Small intestine (tissue), 7 donors: ENCODE measurements at regions not wholly inside any gene's neighbourhood (a gene's known extent, or its start where the extent isn't known, plus 50 kb on each side); places are given as distances from the start of the nearest gene placed in this dataset.

Experiments
- DNase-seq, 2 donors: peaks; one replicate each; pipeline versions ENCODE4 v3.0.0 to v3.0.0-alpha.2; 2013
- FAIRE-seq: peaks from 2 replicates; lab custom pipeline; 2012; peaks lifted over from hg19 to GRCh38; lab: Jason Lieb, UNC
- H3K27ac ChIP-seq, 3 donors: one replicate each; pipeline ENCODE4 v1.5.1; 2013; ENCODE audit warnings: low read length in 2 of 3, mild to moderate bottlenecking in 2 of 3, control low read depth in 1 of 3, inconsistent platforms in 1 of 3, low read depth in 1 of 3, moderate library complexity in 1 of 3
- H3K27me3 ChIP-seq, 3 donors: one replicate each; pipeline ENCODE4 v1.6.1; 2013; ENCODE audit warnings: low read length in 3 of 3, inconsistent platforms in 1 of 3; ENCODE audit not compliant: control insufficient read depth in 3 of 3, insufficient read depth in 3 of 3
- H3K36me3 ChIP-seq, 3 donors: one replicate each; pipeline ENCODE4 v1.6.1; 2013; ENCODE audit warnings: low read length in 3 of 3, inconsistent platforms in 1 of 3, low read depth in 1 of 3, mild to moderate bottlenecking in 1 of 3, moderate library complexity in 1 of 3; ENCODE audit not compliant: control insufficient read depth in 3 of 3, insufficient read depth in 2 of 3
- H3K4me1 ChIP-seq, 3 donors: one replicate each; pipeline ENCODE4 v1.6.1; 2013; ENCODE audit warnings: low read length in 2 of 3, inconsistent platforms in 1 of 3, low read depth in 1 of 3, mild to moderate bottlenecking in 1 of 3, moderate library complexity in 1 of 3; ENCODE audit not compliant: control insufficient read depth in 3 of 3, insufficient read depth in 2 of 3
- H3K4me3 ChIP-seq, 3 donors: one replicate each; pipeline ENCODE4 v1.5.1; 2013; ENCODE audit warnings: low read length in 3 of 3, control low read depth in 1 of 3, inconsistent platforms in 1 of 3, low read depth in 1 of 3, mild to moderate bottlenecking in 1 of 3, moderate library complexity in 1 of 3
- H3K9me3 ChIP-seq, 2 donors: one replicate each; pipeline ENCODE4 v1.6.1; 2013; ENCODE audit warnings: low read depth in 1 of 2, low read length in 1 of 2; ENCODE audit not compliant: control insufficient read depth in 2 of 2, insufficient read depth in 1 of 2
- WGBS, 3 donors: extraction: QIAGEN DNeasy Blood & Tissue Kit; methylation state at CpG; one replicate each; pipeline ENCODE4 v1.1.7; 2013; 5-methylcytosine and 5-hydroxymethylcytosine counted together
- donor health status: healthy with polysubstance abuse.
- donor health status: control.
- donor health status: control.
- donor health status: Bipolar disorder and iron deficiency.
- donor health status: healthy.

DNA sequence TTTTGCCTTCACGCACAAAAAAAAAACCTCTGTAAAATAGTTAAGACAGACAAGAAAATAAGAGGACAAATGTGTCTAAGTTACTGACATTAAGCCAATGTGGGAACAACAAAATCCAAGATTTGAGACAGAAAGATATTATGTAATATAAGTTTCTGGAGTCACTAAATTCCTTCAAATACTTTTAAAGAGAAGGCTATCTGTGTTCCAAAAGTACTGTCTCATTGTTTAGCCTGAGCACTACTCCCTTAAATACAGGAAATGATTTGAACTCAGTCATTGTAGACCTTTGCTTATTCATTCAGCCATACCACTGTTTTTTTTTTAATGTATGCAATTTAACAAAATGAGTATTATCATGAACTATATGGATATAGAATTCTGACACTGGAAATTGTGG, 82.7 kb upstream of the KITLG start:
- Histone ChIP-seq H3K27ac (no peak overlapping the region), H3K36me3 (no peaks in the 10 kb centered on the region), H3K4me3 (no peak overlapping the region), H3K9me3 (no peaks in the 10 kb centered on the region), H3K27me3 (no peaks in the 10 kb centered on the region), H3K4me1 (no peaks in the 10 kb centered on the region)
- no peak for FAIRE-seq
- no peak for DNase-seq
- 93 to 97% (median 93%) methylated on average over 1 of the region's 1 CpG for WGBS, 3 donors

DNA sequence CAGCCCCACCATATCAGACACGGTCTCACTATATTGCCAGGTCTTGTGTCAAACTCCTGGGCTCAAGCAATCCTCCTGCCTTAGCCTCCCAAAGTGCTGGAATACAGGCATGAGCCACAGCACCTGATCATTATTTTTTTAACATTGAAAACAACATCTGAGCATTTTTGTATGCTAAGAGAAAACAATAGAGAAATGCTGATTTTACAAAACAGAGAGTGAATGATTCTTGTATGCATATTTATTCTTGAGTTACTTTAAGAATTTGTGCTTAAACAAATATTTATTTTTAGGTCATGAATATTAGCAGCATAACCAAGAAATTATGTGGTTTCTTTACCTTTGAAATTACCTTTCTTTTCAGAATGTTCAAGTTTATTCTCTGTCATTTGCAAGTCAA, 81.8 kb upstream of the KITLG start:
- Histone ChIP-seq H3K4me1 (no peaks in the 10 kb centered on the region), H3K27me3 (no peaks in the 10 kb centered on the region), H3K36me3 (no peaks in the 10 kb centered on the region), H3K4me3 (no peak overlapping the region), H3K27ac (no peak overlapping the region), H3K9me3 (no peaks in the 10 kb centered on the region)
- 74 to 85% (median 81%) methylated on average over 1 of the region's 1 CpG for WGBS, 3 donors
- no peak for DNase-seq
- FAIRE-seq: no peak

DNA sequence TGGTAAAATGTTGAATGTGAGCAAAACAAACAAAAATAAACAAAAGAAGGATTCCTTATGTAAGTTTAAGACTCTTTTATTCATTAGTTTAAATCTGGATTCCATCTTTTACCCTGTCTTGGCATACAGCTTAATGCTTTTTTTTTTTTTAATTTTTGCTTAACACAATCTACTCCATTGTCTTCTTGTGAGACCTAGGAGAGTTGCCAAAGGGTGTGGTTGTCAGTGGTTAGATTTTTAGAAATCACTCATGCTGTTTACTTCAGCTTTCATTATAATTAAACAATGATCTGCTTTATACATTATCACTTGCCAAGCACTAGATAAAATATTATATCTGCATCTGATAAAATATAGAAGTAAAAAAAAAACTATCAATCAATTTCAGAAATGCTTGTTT, 77.7 kb upstream of the KITLG start:
- DNase-seq (no peak), FAIRE-seq (no peak)
- H3K27ac ChIP-seq: no peak overlapping the region

DNA sequence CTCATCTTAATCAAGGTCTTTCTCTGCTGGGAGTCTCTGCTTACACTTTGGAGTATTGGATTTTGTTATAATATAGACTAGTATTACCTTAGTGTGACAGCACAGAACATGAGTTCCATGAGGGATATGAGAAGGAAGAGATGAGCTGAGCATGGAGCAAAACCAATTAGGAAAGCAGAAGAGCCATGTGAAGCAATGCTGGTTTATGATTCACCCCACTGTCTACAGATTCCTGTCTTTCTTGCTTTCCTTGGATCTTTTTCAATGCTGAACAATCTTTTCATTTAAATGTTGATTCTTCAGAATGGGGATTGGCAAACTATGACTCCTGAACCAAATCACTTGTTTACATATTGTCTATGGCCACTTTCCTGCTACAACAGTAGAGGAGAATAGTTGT, 70.4 kb upstream of the KITLG start:
- FAIRE-seq: no peak
- Histone ChIP-seq H3K27ac (no peak overlapping the region), H3K4me1 (no peaks in the 10 kb centered on the region), H3K9me3 (no peaks in the 10 kb centered on the region), H3K36me3 (no peaks in the 10 kb centered on the region), H3K27me3 (no peaks in the 10 kb centered on the region), H3K4me3 (no peak overlapping the region)
- DNase-seq: no peak

More for the DNA sequence above, 77.7 kb upstream of the KITLG start:
- Histone ChIP-seq H3K27me3 (no peaks in the 10 kb centered on the region), H3K4me1 (no peaks in the 10 kb centered on the region), H3K9me3 (no peaks in the 10 kb centered on the region), H3K36me3 (no peaks in the 10 kb centered on the region), H3K4me3 (no peak overlapping the region)

DNA sequence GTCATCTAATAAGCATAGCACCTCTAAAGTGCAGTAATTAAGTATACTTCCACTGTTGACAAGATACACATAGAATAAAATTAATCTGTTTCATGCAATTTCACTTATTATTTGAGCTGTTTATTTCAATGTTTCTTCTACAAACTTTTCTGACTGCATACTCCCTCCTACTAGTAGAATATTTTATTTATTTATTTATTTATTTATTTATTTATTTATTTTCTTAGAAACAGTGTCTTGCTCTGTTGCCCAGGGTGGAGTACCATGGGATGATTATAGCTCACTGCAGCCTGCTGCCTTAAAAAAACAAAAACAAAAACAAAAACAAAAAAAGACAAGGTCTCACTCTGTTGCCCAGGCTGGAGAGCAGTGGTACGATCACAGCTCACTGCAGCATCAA, 68.4 kb upstream of the KITLG start:
- Histone ChIP-seq H3K9me3 (no peaks in the 10 kb centered on the region), H3K4me3 (no peak overlapping the region), H3K36me3 (no peaks in the 10 kb centered on the region), H3K27ac (no peak overlapping the region), H3K4me1 (no peaks in the 10 kb centered on the region), H3K27me3 (no peaks in the 10 kb centered on the region)
- no peak for DNase-seq
- WGBS, 3 donors: 95 to 100% (median 96%) methylated on average over 1 of the region's 1 CpG
- no peak for FAIRE-seq

DNA sequence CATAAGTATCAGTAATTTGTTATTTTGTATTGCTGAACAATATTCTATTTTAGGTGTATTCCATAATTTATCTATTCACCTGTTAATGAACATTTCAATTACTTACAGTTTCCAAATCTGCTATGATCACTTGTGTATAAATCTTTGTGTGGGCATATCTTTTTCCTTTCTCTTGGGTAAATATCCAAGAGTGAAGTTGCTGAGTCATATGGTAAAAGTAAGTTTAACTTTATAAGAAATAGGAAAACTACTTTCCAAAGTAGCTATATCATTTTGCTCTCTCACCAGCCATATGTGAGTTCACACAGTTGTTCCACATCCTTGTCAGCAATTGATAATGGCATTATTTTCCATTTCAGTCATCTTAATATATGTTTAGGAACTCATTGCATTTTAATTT, 66.6 kb upstream of the KITLG start:
- H3K9me3 ChIP-seq: no peaks in the 10 kb centered on the region
- FAIRE-seq: no peak
- H3K27ac ChIP-seq: no peak overlapping the region

DNA sequence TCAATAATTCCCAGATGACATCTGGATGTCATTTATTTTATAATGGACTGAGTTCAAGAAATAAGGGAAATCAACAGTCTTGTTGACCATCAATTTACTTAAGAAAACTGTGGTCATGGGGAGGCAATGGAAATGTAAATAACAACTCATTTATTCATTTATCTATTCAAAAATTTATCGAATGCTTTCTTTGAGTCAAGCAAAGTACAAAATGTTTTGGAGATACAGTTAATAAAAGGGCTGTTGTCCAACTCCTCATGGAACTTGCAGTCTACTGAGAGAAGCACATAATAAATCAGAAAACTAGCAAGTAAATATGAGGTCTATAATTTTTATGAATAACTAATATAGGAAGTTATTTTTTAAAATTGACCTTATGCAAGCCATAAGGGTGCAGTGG, 65.5 kb upstream of the KITLG start:
- FAIRE-seq (no peak), DNase-seq (no peak)
- no peak overlapping the region for H3K27ac ChIP-seq
- no peaks in the 10 kb centered on the region for H3K9me3 ChIP-seq
- no peak overlapping the region for H3K4me3 ChIP-seq
- no peaks in the 10 kb centered on the region for H3K27me3 ChIP-seq
- 69 to 91% (median 83%) methylated on average over 1 of the region's 1 CpG for WGBS, 3 donors
- no peaks in the 10 kb centered on the region for H3K36me3 ChIP-seq
- H3K4me1 ChIP-seq: no peaks in the 10 kb centered on the region

More for the DNA sequence above, 66.6 kb upstream of the KITLG start:
- no peak overlapping the region for H3K4me3 ChIP-seq
- H3K4me1 ChIP-seq: no peaks in the 10 kb centered on the region
- no peaks in the 10 kb centered on the region for H3K36me3 ChIP-seq
- no peaks in the 10 kb centered on the region for H3K27me3 ChIP-seq
- no peak for DNase-seq

DNA sequence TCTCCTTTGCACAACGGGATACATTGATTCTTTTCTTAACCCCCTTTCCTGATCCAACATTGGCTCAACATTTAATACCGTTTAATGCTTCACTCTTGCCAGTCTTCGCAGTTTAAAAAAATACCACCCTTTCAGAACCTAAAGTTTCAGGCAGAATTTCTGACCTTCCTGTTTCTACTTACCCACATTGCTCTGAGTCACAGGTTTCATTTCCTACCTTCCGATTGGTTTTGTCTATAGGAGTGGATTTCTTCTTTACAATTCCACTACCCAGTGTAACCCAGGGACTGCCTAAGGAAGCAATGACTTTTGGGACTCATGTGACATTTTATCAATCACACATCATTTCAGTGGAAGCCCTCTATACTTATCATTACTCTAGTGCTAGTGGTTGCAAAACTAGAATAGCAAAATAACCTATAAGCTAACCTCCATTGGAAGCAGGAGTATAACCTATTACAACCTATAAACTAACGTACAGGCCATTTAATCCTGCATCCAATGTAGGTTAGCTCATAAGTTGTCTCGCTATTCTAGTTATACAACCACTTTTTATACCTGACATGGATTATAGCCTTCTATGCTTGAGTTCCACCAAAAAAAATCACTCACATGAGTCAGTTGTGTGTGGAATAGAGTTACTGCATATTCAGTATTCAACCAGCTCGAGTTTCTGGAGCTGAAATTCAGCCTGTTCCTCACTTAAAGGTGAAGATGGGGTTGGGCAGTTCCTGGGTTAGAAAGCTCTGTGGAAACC, 64.9 kb upstream of the KITLG start:
- WGBS, 3 donors: 75 to 85% (median 85%) methylated on average over 7 of the region's 7 CpGs
- DNase-seq (no peak), FAIRE-seq (no peak)
- Histone ChIP-seq H3K27me3 (no peaks in the 10 kb centered on the region), H3K27ac (no peak overlapping the region), H3K4me1 (no peaks in the 10 kb centered on the region), H3K36me3 (no peaks in the 10 kb centered on the region), H3K9me3 (no peaks in the 10 kb centered on the region), H3K4me3 (no peak overlapping the region)

DNA sequence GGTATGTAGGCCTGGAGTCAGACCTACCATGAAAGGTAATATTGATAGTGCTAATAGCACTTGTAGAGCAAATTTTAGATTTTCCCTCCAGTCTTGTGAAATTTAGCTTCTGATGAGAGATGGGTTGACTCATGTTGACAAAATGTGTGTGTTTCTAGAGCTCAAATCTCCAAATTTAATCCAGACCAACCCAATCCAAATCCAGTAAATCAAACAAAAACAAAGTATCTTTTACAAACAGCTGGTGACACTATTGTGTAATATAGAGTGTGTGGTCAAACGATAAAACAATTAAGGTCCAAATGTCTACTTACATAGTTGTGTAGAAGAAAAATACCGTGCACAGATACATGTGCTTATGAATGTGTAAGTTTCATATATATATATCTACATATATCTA, 63.4 kb upstream of the KITLG start:
- no peak for FAIRE-seq
- H3K36me3 ChIP-seq: no peaks in the 10 kb centered on the region
- H3K27ac ChIP-seq: no peak overlapping the region
- DNase-seq: no peak
- no peak overlapping the region for H3K4me3 ChIP-seq
- H3K27me3 ChIP-seq: no peaks in the 10 kb centered on the region
- H3K9me3 ChIP-seq: no peaks in the 10 kb centered on the region
- H3K4me1 ChIP-seq: no peaks in the 10 kb centered on the region
- 77 to 78% (median 77%) methylated on average over 2 of the region's 2 CpGs for WGBS, 3 donors
